ENCODE measurements at regions not wholly inside any gene's neighbourhood (a gene's known extent, or its start where the extent isn't known, plus 50 kb on each side); places are given as distances from the start of the nearest gene placed in this dataset.

DNA sequence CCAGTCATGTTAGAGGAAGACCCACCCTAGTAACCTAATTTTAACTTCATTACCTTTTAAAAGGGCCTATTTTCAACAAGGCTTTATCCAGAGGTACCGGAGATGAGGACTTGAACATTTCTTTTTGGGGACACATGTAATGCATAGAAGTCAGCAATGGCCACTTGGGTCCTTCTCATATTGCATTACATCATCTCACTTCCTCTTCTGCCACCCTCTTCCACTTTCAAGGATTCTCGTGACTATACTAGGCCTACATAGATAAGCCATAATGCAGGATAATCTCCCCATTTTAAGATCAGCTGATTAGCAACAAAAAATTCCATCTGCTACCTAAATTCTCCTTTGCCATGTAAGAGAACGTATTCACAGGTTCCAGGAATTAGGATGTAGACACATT, 557.2 kb downstream of the KCTD12 start:
- H3K36me3 ChIP-seq (ENCODE audit: control insufficient read depth, insufficient read depth, low read length): no peaks in the 10 kb centered on the region
- TF ChIP-seq, protein P1, sequence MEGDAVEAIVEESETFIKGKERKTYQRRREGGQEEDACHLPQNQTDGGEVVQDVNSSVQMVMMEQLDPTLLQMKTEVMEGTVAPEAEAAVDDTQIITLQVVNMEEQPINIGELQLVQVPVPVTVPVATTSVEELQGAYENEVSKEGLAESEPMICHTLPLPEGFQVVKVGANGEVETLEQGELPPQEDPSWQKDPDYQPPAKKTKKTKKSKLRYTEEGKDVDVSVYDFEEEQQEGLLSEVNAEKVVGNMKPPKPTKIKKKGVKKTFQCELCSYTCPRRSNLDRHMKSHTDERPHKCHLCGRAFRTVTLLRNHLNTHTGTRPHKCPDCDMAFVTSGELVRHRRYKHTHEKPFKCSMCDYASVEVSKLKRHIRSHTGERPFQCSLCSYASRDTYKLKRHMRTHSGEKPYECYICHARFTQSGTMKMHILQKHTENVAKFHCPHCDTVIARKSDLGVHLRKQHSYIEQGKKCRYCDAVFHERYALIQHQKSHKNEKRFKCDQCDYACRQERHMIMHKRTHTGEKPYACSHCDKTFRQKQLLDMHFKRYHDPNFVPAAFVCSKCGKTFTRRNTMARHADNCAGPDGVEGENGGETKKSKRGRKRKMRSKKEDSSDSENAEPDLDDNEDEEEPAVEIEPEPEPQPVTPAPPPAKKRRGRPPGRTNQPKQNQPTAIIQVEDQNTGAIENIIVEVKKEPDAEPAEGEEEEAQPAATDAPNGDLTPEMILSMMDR (IDR thresholded peaks at IDR 0.05; ENCODE audit: insufficient read depth, low read length, poor library complexity, severe bottlenecking): no peak
- DNase-seq (ENCODE audit: low read depth): no peak
- H3K4me3 ChIP-seq (ENCODE audit: low read depth, low read length): no peak overlapping the region
- H3K27me3 ChIP-seq (ENCODE audit: control insufficient read depth, insufficient read depth, low read length): no peaks in the 10 kb centered on the region

DNA sequence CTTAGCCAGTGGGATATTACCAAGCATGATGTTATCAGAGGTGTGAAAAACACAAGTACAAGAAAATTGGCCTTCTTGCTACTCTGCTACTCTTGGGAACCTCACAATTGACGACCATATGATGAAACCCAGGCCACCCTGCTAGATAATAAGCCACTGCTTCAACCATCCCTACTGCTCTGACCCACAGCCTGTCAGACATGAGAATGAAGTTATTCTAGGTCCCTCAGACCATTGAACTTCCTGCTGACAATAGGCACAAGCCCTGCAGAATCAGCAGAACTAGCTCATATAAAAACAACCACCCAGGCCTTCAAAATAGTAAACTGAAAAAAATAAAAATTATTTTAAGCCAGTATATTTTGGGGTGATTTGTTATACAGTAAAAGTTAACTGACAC, 559.9 kb downstream of the KCTD12 start:
- no peaks in the 10 kb centered on the region for H3K36me3 ChIP-seq (ENCODE audit: control insufficient read depth, insufficient read depth, low read length)
- TF ChIP-seq, protein P1 (IDR thresholded peaks at IDR 0.05; ENCODE audit: insufficient read depth, low read length, poor library complexity, severe bottlenecking): no peak
- DNase-seq (ENCODE audit: low read depth): no peak
- H3K4me3 ChIP-seq (ENCODE audit: low read depth, low read length): no peak overlapping the region
- H3K27me3 ChIP-seq (ENCODE audit: control insufficient read depth, insufficient read depth, low read length): no peaks in the 10 kb centered on the region

DNA sequence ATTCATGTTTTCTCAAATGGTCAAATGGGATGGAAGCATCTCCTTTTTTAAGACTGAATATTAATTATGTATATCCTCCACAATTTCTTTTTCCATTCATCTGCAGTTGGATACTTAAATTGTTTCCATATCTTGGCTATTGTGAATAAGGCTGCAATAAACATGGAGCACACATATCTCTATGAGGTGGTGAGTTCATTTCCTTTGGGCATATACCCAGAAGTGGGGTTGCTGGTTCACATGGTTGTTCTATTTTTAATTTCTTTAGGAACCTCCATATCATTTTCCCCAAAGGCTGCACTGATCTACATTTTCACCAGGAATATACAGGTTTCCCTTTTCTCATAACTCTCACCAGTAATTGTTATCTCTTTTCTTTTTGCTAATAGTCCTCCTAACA, 566.3 kb downstream of the KCTD12 start:
- DNase-seq (ENCODE audit: low read depth): no peak
- H3K27me3 ChIP-seq (ENCODE audit: control insufficient read depth, insufficient read depth, low read length): no peaks in the 10 kb centered on the region
- TF ChIP-seq, protein P1 (IDR thresholded peaks at IDR 0.05; ENCODE audit: insufficient read depth, low read length, poor library complexity, severe bottlenecking): no peak

DNA sequence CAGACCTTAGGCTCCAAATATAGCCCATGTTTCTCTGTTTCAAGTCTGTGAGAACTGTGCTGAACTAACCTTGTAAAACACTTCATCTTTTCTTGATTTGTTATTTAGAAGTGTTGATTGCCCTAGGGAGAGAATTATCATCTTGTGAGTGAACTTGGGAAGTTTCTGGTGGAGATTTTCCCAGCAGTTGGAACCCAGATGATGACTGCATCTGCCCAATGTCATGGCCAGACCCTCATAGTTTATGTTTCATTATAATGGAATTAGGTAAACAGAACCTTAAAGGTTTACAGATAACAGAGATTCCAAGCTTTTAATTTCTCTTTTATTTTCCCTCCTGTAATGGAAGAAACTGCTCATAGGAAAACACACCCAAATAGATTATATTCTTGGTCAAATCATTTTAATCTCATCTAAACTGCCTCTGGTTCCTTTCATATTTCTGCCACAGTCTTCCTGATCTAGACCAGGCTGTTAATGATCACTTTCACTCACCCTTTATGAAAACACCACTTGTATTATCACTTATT, 569.1 kb downstream of the KCTD12 start:
- DNase-seq (ENCODE audit: low read depth): no peak
- Histone ChIP-seq H3K27me3 (ENCODE audit: control insufficient read depth, insufficient read depth, low read length) (no peaks in the 10 kb centered on the region), H3K36me3 (ENCODE audit: control insufficient read depth, insufficient read depth, low read length) (no peaks in the 10 kb centered on the region), H3K4me3 (ENCODE audit: low read depth, low read length) (no peak overlapping the region)
- TF ChIP-seq, protein P1 (IDR thresholded peaks at IDR 0.05; ENCODE audit: insufficient read depth, low read length, poor library complexity, severe bottlenecking): no peak

More for the DNA sequence above, 566.3 kb downstream of the KCTD12 start:
- H3K4me3 ChIP-seq (ENCODE audit: low read depth, low read length): no peak overlapping the region
- H3K36me3 ChIP-seq (ENCODE audit: control insufficient read depth, insufficient read depth, low read length): no peaks in the 10 kb centered on the region

DNA sequence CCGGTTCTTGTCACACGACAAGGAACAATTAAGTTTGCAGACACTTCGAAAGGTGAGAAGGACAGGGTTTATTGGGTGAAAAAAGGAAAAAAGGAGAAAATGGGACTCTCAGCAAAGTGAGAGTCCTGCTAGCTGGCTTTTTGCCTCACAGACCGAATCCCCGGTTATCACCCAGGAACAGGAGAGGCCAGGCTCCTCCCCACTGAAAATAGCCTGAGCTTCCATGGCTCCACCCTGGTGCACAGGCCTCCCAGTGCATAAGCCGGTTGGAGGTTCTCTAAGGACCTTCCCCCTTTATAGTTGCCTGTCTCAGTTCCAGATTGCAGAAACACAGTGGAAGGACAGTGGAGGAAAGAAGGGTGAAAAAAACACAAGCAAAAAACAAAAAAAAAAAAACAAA, 571.7 kb downstream of the KCTD12 start:
- TF ChIP-seq, protein P1 (IDR thresholded peaks at IDR 0.05; ENCODE audit: insufficient read depth, low read length, poor library complexity, severe bottlenecking): no peak
- no peak for DNase-seq (ENCODE audit: low read depth)
- Histone ChIP-seq H3K27me3 (ENCODE audit: control insufficient read depth, insufficient read depth, low read length) (no peaks in the 10 kb centered on the region), H3K4me3 (ENCODE audit: low read depth, low read length) (no peak overlapping the region), H3K36me3 (ENCODE audit: control insufficient read depth, insufficient read depth, low read length) (no peaks in the 10 kb centered on the region)

DNA sequence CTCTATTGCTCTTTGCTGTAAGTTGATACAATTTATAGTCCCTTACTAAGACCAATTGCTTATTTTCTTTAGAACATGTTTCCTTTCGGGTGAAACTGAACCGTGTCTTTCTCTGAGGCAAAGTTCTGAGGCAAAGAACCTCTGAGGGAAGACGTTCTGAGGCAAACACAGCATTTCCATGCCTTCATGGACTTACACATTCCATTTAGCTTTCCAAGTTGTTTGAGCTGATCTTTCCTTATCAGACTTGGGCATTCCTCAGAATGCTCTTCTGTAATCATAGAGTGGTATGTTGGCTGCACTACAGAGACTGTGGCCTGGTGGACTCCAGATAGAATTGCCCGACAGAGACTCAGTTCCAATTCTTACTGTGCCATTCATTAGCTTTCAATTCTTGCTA, 579.1 kb downstream of the KCTD12 start:
- Histone ChIP-seq H3K27me3 (ENCODE audit: control insufficient read depth, insufficient read depth, low read length) (no peaks in the 10 kb centered on the region), H3K36me3 (ENCODE audit: control insufficient read depth, insufficient read depth, low read length) (no peaks in the 10 kb centered on the region), H3K4me3 (ENCODE audit: low read depth, low read length) (no peak overlapping the region)
- TF ChIP-seq, protein P1 (IDR thresholded peaks at IDR 0.05; ENCODE audit: insufficient read depth, low read length, poor library complexity, severe bottlenecking): no peak
- no peak for DNase-seq (ENCODE audit: low read depth)

Measured in kidney epithelial cell (primary cell).